Activated naive CD8-positive, alpha-beta T cell treated with anti-CD3 and anti-CD28 coated beads, Interleukin-2, amount 10 ng/mL, durations not matched to agents 7 days and 5 days (primary cell): ENCODE measurements at regions not wholly inside any gene's neighbourhood (a gene's known extent, or its start where the extent isn't known, plus 50 kb on each side); places are given as distances from the start of the nearest gene placed in this dataset.

Experiments
- ATAC-seq: fragments of 150-1000 bp; cut with Tn5 transposase; one replicate; pipeline ENCODE4 v1.10.0; 2021; ENCODE audit warnings: low read depth, moderate library complexity
- POLR2A ChIA-PET: fragments of 350-600 bp; sonication (Branson Sonifier 250); formaldehyde crosslinking; loops from one replicate; lab custom pipeline; 2021; ENCODE audit warnings: antibody characterized with exemption; lab: Charles Lee
- DNase-seq: peaks from one replicate; pipeline ENCODE4 v3.0.0; 2021
- H3K27ac Mint-ChIP-seq: one replicate; pipeline ENCODE4 v1.8.0; 2022; ENCODE audit warnings: mild to moderate bottlenecking, mixed read lengths
- H3K27me3 Mint-ChIP-seq: one replicate; pipeline ENCODE4 v1.8.0; 2022; ENCODE audit warnings: mild to moderate bottlenecking, moderate library complexity, mixed read lengths
- H3K36me3 Mint-ChIP-seq: one replicate; pipeline ENCODE4 v1.8.0; 2021; ENCODE audit warnings: mild to moderate bottlenecking, mixed read lengths
- H3K4me1 Mint-ChIP-seq: one replicate; pipeline ENCODE4 v1.8.0; 2021; ENCODE audit warnings: mixed read lengths
- H3K4me3 Mint-ChIP-seq: one replicate; pipeline ENCODE4 v1.8.0; 2022; ENCODE audit warnings: mild to moderate bottlenecking, moderate library complexity, mixed read lengths
- H3K9me3 Mint-ChIP-seq: one replicate; pipeline ENCODE4 v1.8.0; 2021; ENCODE audit warnings: mixed read lengths

DNA sequence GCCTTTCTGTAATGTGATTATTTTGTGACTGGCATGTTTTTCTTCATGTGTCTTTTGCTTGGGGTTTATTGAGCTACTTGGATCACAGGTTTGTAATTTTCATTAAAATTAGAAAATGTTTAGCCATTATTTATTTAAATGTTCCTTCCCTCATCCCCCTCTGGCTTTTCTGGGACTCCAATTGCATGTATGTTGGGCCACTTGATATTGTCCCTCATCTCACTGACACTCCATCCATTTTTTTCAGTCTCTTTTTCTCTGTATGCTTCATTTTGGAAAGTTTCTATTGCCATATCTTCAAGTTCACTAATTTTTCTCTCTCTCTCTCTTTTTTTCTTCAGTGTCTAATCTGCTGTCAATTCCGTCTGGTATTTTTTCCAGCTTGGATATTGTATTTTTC is 390.1 kb downstream of the PRDM2 start:
- no peaks in the 10 kb centered on the region for H3K9me3 Mint-ChIP-seq
- ATAC-seq (no peak), DNase-seq (no peak)
- H3K4me3 Mint-ChIP-seq: no peak overlapping the region
- H3K27ac Mint-ChIP-seq: no peak overlapping the region
- H3K4me1 Mint-ChIP-seq: no peaks in the 10 kb centered on the region
- peaks cover 20% of the 10 kb centered on the region for H3K27me3 Mint-ChIP-seq
- no peaks in the 10 kb centered on the region for H3K36me3 Mint-ChIP-seq
- POLR2A ChIA-PET: no interaction called here

DNA sequence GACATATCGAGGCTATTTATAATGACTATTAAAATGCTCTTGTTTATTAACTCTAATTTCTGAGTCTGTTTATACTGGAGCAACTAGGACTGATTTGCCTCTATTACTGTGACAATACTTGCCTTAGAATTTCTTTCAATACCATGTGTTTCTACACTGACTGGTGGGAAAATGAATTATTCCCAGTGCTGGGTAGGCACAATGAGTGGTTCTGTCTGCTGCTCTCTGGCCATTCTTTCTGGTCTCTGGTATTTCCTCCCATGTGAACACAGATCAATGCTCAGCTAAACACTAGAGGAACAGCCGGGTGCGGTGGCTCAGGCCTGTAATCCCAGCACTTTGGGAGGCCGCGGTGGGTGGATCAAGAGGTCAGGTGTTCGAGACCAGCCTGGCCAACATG is 390.5 kb downstream of the PRDM2 start:
- Mint-ChIP-seq H3K4me3 (no peak overlapping the region), H3K9me3 (no peaks in the 10 kb centered on the region), H3K36me3 (no peaks in the 10 kb centered on the region), H3K4me1 (no peaks in the 10 kb centered on the region), H3K27me3 (peaks cover 20% of the 10 kb centered on the region), H3K27ac (no peak overlapping the region)
- POLR2A ChIA-PET: no interaction called here
- no peak for DNase-seq
- no peak for ATAC-seq

DNA sequence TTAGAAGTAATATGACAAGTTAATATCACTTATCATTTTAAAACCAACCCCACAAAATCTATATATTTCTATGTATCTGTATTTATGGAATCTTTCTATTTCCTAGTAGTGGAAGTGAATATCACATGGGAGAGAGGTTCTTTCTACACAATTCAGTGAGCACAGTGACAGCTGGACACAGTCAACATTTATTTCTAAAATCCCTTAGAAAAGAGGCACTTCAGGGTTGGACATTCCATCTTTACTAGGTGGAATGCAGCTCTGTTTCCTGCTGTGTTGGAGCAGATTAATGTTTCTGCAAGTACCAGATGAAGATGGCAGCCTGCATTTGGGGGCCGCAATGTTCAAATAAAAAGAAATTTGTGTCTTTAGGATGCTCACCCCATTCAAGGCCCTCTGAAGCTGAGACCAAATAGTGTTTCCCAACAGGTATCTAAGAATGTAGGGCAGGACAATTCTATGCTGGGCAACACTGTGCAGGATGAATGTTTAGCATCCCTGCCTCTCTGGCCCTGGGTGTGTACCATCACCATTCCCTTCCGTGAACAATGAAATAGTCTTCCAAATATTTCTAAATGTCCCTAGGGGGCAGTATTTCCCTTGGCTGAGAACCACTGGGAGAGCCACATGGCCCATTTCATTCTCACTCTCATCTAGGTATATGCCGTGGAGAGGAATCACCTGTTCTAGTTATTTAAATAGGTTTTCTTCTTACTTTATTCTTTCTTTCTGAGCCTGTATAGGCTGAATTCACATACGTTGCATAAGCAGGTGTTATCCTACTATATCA is 394.8 kb downstream of the PRDM2 start:
- DNase-seq (no peak), ATAC-seq (no peak)
- Mint-ChIP-seq H3K27me3 (peaks cover 12% of the 10 kb centered on the region), H3K4me3 (no peak overlapping the region), H3K27ac (no peak overlapping the region), H3K9me3 (no peaks in the 10 kb centered on the region), H3K4me1 (no peaks in the 10 kb centered on the region), H3K36me3 (no peaks in the 10 kb centered on the region)
- POLR2A ChIA-PET: no interaction called here

- H3K27ac Mint-ChIP-seq: no peak overlapping the region
- DNase-seq: no peak
- no peaks in the 10 kb centered on the region for H3K9me3 Mint-ChIP-seq
- no peaks in the 10 kb centered on the region for H3K4me1 Mint-ChIP-seq
- no peak overlapping the region for H3K4me3 Mint-ChIP-seq
- H3K27me3 Mint-ChIP-seq: peaks cover 4% of the 10 kb centered on the region
- POLR2A ChIA-PET: no interaction called here
- no peaks in the 10 kb centered on the region for H3K36me3 Mint-ChIP-seq
- no peak for ATAC-seq
These were observed 398.4 kb downstream of the PRDM2 start for GRCh38 chr1:14098294-14098913.

- Mint-ChIP-seq H3K36me3 (no peaks in the 10 kb centered on the region), H3K9me3 (no peaks in the 10 kb centered on the region), H3K27me3 (peaks cover 3% of the 10 kb centered on the region), H3K4me3 (no peak overlapping the region), H3K4me1 (no peaks in the 10 kb centered on the region), H3K27ac (no peak overlapping the region)
- ATAC-seq (no peak), DNase-seq (no peak)
- POLR2A ChIA-PET: no interaction called here
These were observed 400.5 kb downstream of the PRDM2 start for GRCh38 chr1:14100444-14100843.

GRCh38 chr1:14100919-14101318 is 400.9 kb downstream of the PRDM2 start:
- Mint-ChIP-seq H3K9me3 (no peaks in the 10 kb centered on the region), H3K27me3 (peaks cover 3% of the 10 kb centered on the region), H3K4me1 (no peaks in the 10 kb centered on the region), H3K27ac (no peak overlapping the region), H3K4me3 (no peak overlapping the region), H3K36me3 (no peaks in the 10 kb centered on the region)
- DNase-seq (no peak), ATAC-seq (no peak)
- POLR2A ChIA-PET: no interaction called here

DNA sequence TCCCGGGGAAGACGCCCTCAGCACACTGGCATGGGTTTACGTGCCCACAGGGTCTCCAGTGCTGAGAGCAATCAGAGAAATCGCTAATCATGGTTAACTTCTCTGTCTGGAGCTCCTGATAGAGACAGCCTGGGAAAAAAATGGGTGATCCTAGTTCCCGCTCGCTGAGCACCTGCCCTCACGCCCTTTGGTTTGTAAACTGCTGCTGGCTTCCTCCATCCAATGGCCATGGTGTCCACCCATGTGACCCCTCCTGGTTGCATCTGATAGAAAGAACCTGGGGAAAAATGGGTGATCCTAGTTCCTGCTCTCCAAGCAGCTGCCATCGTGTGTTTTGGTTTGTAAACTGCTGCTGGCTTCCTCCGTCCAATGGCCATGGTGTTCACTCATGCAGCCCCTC is 402.2 kb downstream of the PRDM2 start:
- Mint-ChIP-seq H3K27me3 (peaks cover 3% of the 10 kb centered on the region), H3K4me3 (no peak overlapping the region), H3K9me3 (no peaks in the 10 kb centered on the region), H3K27ac (no peak overlapping the region), H3K36me3 (no peaks in the 10 kb centered on the region), H3K4me1 (no peaks in the 10 kb centered on the region)
- DNase-seq: no peak
- ATAC-seq: no peak
- POLR2A ChIA-PET: no interaction called here

DNA sequence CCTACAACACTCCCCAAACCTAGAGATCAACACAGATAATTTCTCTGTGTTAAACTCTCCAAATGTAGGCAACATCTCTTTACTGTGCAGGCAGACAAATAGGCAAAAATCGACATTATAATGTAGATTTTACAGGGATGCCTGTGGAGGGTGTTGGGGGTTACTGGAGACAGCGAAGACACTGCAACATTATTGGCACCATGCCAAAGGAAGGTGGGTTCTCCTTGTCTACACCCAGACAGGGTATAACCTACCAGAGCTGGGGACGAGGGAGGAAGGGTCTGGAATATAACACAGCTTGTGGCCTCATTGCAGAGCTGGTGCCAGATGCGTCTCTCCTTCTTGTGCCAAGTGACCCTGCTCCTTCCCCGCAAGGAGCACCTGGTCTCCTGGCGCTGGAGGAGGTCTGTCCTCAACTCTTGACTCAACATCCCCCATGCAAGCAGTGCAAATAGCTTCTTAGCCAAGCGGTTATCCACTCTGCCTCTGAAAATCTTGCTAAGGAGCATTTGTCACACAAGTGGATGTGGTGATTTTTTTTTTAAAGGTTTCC is 404.0 kb downstream of the PRDM2 start:
- no peak overlapping the region for H3K27ac Mint-ChIP-seq
- DNase-seq (no peak), ATAC-seq (no peak)
- no peaks in the 10 kb centered on the region for H3K4me1 Mint-ChIP-seq
- H3K4me3 Mint-ChIP-seq: no peak overlapping the region
- H3K36me3 Mint-ChIP-seq: no peaks in the 10 kb centered on the region
- peaks cover 3% of the 10 kb centered on the region for H3K27me3 Mint-ChIP-seq
- POLR2A ChIA-PET: no interaction called here
- H3K9me3 Mint-ChIP-seq: no peaks in the 10 kb centered on the region

GRCh38 chr1:14106126-14106525 is 406.1 kb downstream of the PRDM2 start:
- Mint-ChIP-seq H3K27ac (no peak overlapping the region), H3K9me3 (no peaks in the 10 kb centered on the region)

DNA sequence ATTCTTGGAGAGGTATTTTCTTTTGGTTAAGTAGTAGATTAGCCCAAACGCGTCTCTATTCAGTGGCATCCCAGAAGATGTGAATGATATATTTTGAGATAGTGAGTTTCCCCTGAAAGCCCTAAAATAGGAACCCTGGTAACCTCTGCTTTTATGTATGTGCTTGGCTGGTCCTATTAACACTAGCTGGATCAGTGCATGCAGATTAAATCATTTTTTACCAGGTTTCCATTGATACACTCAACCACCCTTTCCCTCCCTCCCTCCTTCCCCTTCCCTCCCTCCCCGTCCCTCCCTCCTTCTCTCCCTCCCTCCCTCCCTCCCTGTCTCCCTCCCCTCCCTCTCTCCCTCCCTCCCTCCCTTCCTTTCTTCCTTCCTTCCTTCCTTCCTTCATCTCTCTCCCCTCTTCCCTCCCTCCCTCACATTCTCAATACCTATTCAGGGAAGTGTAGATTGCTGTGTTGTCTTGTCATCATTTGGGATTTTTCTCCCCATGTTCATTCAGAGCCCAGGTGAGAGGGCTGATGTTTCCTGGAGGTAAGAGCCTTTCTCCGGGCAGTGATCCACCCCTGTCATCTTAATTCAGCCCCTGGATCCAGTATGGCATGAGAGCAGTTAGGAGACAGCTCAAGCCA is 406.8 kb downstream of the PRDM2 start:
- DNase-seq (no peak), ATAC-seq (no peak)
- Mint-ChIP-seq H3K27ac (no peak overlapping the region), H3K36me3 (no peaks in the 10 kb centered on the region), H3K4me1 (no peaks in the 10 kb centered on the region), H3K27me3 (peaks cover 2% of the 10 kb centered on the region), H3K4me3 (no peak overlapping the region), H3K9me3 (no peaks in the 10 kb centered on the region)
- POLR2A ChIA-PET: no interaction called here

More at GRCh38 chr1:14106126-14106525, 406.1 kb downstream of the PRDM2 start:
- ATAC-seq (no peak), DNase-seq (no peak)
- Mint-ChIP-seq H3K4me3 (no peak overlapping the region), H3K4me1 (no peaks in the 10 kb centered on the region), H3K27me3 (peaks cover 5% of the 10 kb centered on the region), H3K36me3 (no peaks in the 10 kb centered on the region)
- POLR2A ChIA-PET: no interaction called here

GRCh38 chr1:14108356-14109275 is 408.6 kb downstream of the PRDM2 start:
- DNase-seq (no peak), ATAC-seq (no peak)
- peaks cover 2% of the 10 kb centered on the region for H3K27me3 Mint-ChIP-seq
- POLR2A ChIA-PET: no interaction called here
- no peaks in the 10 kb centered on the region for H3K4me1 Mint-ChIP-seq
- no peak overlapping the region for H3K4me3 Mint-ChIP-seq
- H3K36me3 Mint-ChIP-seq: no peaks in the 10 kb centered on the region
- no peak overlapping the region for H3K27ac Mint-ChIP-seq
- H3K9me3 Mint-ChIP-seq: no peaks in the 10 kb centered on the region

GRCh38 chr1:14109276-14109635 is 409.3 kb downstream of the PRDM2 start:
- DNase-seq: no peak
- Mint-ChIP-seq H3K27ac (no peak overlapping the region), H3K4me3 (no peak overlapping the region), H3K4me1 (peaks cover 4% of the 10 kb centered on the region), H3K9me3 (no peaks in the 10 kb centered on the region), H3K36me3 (no peaks in the 10 kb centered on the region), H3K27me3 (peaks cover 2% of the 10 kb centered on the region)
- POLR2A ChIA-PET: no interaction called here
- no peak for ATAC-seq

DNA sequence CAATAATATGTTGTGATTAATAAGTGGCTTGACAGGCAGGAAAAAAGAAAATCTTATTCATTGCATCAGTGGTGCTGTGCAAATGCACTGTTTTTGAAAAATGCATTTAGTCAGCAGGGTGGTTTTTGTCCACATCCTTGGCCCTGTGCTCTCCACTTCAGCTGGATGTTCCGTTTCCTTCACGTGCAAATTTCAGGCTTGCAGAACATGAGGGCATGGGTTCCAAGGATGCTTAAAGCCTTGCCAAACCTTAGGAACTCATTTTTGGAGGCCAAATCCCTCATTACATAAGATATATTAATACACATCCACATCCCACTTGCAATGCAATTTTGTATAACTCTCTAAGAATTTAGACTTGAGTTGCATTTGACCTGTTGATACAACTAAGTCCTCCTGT is 410.1 kb downstream of the PRDM2 start:
- ATAC-seq (no peak), DNase-seq (no peak)
- no peak overlapping the region for H3K4me3 Mint-ChIP-seq
- POLR2A ChIA-PET: no interaction called here
- no peak overlapping the region for H3K27ac Mint-ChIP-seq
- H3K27me3 Mint-ChIP-seq: peaks cover 3% of the 10 kb centered on the region
- H3K9me3 Mint-ChIP-seq: no peaks in the 10 kb centered on the region
- no peaks in the 10 kb centered on the region for H3K36me3 Mint-ChIP-seq
- H3K4me1 Mint-ChIP-seq: peaks cover 6% of the 10 kb centered on the region
